A673 (cell line): ENCODE measurements at regions not wholly inside any gene's neighbourhood (a gene's known extent, or its start where the extent isn't known, plus 50 kb on each side); places are given as distances from the start of the nearest gene placed in this dataset.

ENCODE experiments used
- BruUV-seq: library from RNA; stranded (reverse); fragments of 400-500 nt; replicated peaks from 2 replicates; lab custom pipeline; 2021; lab: Mats Ljungman, UMichigan
- CTCF ChIA-PET: fragments of 300-600 bp; sonication (Branson Sonifier 250); formaldehyde crosslinking; loops from one replicate; lab custom pipeline; 2022; ENCODE audit warnings: antibody characterized with exemption; lab: Charles Lee
- POLR2A ChIA-PET: fragments of 300-600 bp; sonication (Branson Sonifier 250); formaldehyde crosslinking; loops from one replicate; lab custom pipeline; 2022; ENCODE audit warnings: antibody characterized with exemption; ENCODE audit not compliant: low non-redundant PET; lab: Charles Lee
- DNase-seq: peaks from one replicate; pipeline ENCODE4 v3.0.0-alpha.2; 2015; ENCODE audit warnings: low spot score
- H3K27ac ChIP-seq: fragments of 200-600 bp; sonication (generic); 2 replicates; pipeline ENCODE4 v1.5.1; 2016; ENCODE audit warnings: mixed run types, low read depth, mild to moderate bottlenecking, mixed read lengths, antibody characterized with exemption, low read length; ENCODE audit not compliant: poor library complexity, severe bottlenecking
- H3K27me3 ChIP-seq: fragments of 200-600 bp; sonication (generic); replicated peaks from 2 replicates; pipeline ENCODE4 v1.6.1; 2017; ENCODE audit warnings: mixed run types, low read depth, mild to moderate bottlenecking, mixed read lengths, antibody characterized with exemption, low read length; ENCODE audit not compliant: insufficient read depth, poor library complexity
- H3K36me3 ChIP-seq: fragments of 200-600 bp; sonication (generic); 2 replicates; pipeline ENCODE4 v1.6.1; 2016; ENCODE audit warnings: mixed run types, mild to moderate bottlenecking, mixed read lengths, antibody characterized with exemption, low read length; ENCODE audit not compliant: insufficient read depth, poor library complexity, severe bottlenecking
- H3K4me1 ChIP-seq: fragments of 200-600 bp; sonication (generic); 2 replicates; pipeline ENCODE4 v1.6.1; 2017; ENCODE audit warnings: mixed run types, mild to moderate bottlenecking, mixed read lengths, antibody characterized with exemption, low read length; ENCODE audit not compliant: insufficient read depth, poor library complexity, severe bottlenecking
- H3K4me3 ChIP-seq: fragments of 200-600 bp; sonication (generic); 2 replicates; pipeline ENCODE4 v1.5.1; 2016; ENCODE audit warnings: low read depth, mixed run types, mild to moderate bottlenecking, mixed read lengths, low read length; ENCODE audit not compliant: poor library complexity, severe bottlenecking
- H3K9me3 ChIP-seq: fragments of 200-600 bp; sonication (generic); 2 replicates; pipeline ENCODE4 v1.6.1; 2016; ENCODE audit warnings: mixed run types, low read depth, mild to moderate bottlenecking, mixed read lengths, antibody characterized with exemption, low read length; ENCODE audit not compliant: poor library complexity, severe bottlenecking
- CTCF ChIP-seq: fragments of 300-800, 200-600 bp; sonication (generic); conservative IDR thresholded peaks from 2 replicates; pipeline ENCODE4 v1.5.1; 2017; ENCODE audit warnings: low read depth, mild to moderate bottlenecking, antibody characterized with exemption, low read length, moderate library complexity, mixed read lengths
- EZH2 ChIP-seq: fragments of 200-600 bp; sonication (generic); IDR thresholded peaks from 2 replicates; pipeline ENCODE4 v1.6.1; 2017; ENCODE audit warnings: borderline replicate concordance, low read depth, mild to moderate bottlenecking, mixed read lengths, antibody characterized with exemption, low read length; ENCODE audit not compliant: poor library complexity, severe bottlenecking
- intact Hi-C: fragments of 100-400 bp; cut with micrococcal nuclease; formaldehyde crosslinking; loops from one replicate; pipeline ENCODE4 v1.10.0; 2022; ENCODE audit not compliant: unreplicated experiment

- H3K9me3 ChIP-seq, result no peaks in the 10 kb centered on the region
- H3K27me3 ChIP-seq, result no peaks in the 10 kb centered on the region
- POLR2A ChIA-PET, result interaction anchor here (0.6 kb wide), 1 partner anchor 8 kb away, joined by 12 read pairs; no protein-coding TSS in a partner anchor
- no peak overlapping the region for H3K27ac ChIP-seq
- H3K36me3 ChIP-seq, result no peaks in the 10 kb centered on the region
- no peak overlapping the region for H3K4me3 ChIP-seq
- no TSS peak for BruUV-seq
- no peak for DNase-seq
- CTCF ChIA-PET, result no interaction called here
- intact Hi-C loops, result no loop called here
- no peak for TF ChIP-seq EZH2
- no peak for TF ChIP-seq CTCF
- peaks cover 6% of the 10 kb centered on the region for H3K4me1 ChIP-seq
Observed at GRCh38 chr6:27674882-27675281, 202.0 kb upstream of the ZNF184 start.

- no peaks in the 10 kb centered on the region for H3K9me3 ChIP-seq
- H3K27me3 ChIP-seq, result no peaks in the 10 kb centered on the region
- peak overlapping the region; percentile 3 for H3K27ac ChIP-seq
- CTCF ChIA-PET, result no interaction called here
- intact Hi-C loops, result no loop called here
- H3K4me1 ChIP-seq, result peaks cover 6% of the 10 kb centered on the region
- no peaks in the 10 kb centered on the region for H3K36me3 ChIP-seq
- BruUV-seq, result TSS peak; percentile 100
- peak overlapping the region; percentile 52 for H3K4me3 ChIP-seq
- TF ChIP-seq CTCF (no peak), EZH2 (no peak)
- POLR2A ChIA-PET, result interaction anchor here (0.6 kb wide), 2 partner anchors 9 to 1988 kb away, joined by 3 to 8 read pairs; no protein-coding TSS in a partner anchor
- DNase-seq, result peak; percentile 92
Observed at GRCh38 chr6:27672113-27672799, 199.4 kb upstream of the ZNF184 start.

- Histone ChIP-seq H3K9me3 (no peaks in the 10 kb centered on the region), H3K4me1 (peaks cover 6% of the 10 kb centered on the region), H3K27me3 (no peaks in the 10 kb centered on the region), H3K4me3 (peak overlapping the region; percentile 52), H3K27ac (no peak overlapping the region), H3K36me3 (no peaks in the 10 kb centered on the region)
- POLR2A ChIA-PET, result interaction anchor here (0.6 kb wide), 1 partner anchor 481 kb away, joined by 4 read pairs; no protein-coding TSS in a partner anchor
- CTCF ChIA-PET, result no interaction called here
- BruUV-seq, result no TSS peak
- peak; percentile 23 for DNase-seq
- no peak for TF ChIP-seq CTCF
- TF ChIP-seq EZH2, result no peak
- intact Hi-C loops, result no loop called here
Observed at GRCh38 chr6:27669624-27670301, 196.9 kb upstream of the ZNF184 start.
